Stimulated activated CD8-positive, alpha-beta memory T cell treated with anti-CD3 and anti-CD28 coated beads, Interleukin-12 subunit alpha, Interleukin-12 subunit beta, amount 100 ng/mL, for 4 hours (primary cell): ENCODE measurements at regions not wholly inside any gene's neighbourhood (a gene's known extent, or its start where the extent isn't known, plus 50 kb on each side); places are given as distances from the start of the nearest gene placed in this dataset.
"Not testable (repeated sequence)": the region's sequence is repeated elsewhere in the genome, so short reads cannot be mapped to it uniquely, and the experiment has no call there.

Experiments
- DNase-seq: peaks from one replicate; pipeline ENCODE4 v3.0.0-alpha.2; 2020; ENCODE audit warnings: low read depth

DNA sequence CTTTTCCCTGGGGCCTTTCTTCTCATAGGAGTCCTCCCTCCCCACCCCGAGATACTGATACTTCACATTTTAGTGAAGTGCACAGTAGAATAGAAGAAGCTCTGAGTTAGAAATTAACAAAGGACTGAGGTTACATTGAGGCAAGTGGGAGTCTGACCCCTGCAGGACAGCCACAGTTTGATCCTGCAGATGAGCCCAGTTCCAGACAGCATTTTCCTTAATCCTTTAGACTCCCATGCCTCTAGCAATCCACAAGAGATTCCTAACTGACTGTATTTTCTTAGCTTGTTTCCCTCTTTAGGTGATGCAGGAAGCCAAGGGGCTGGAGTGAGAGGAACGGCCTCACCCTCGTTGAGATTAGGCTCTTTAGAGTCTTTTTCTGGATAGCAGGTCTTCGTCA, 204.0 kb downstream of the CYRIA start:
- DNase-seq = no peak

DNA sequence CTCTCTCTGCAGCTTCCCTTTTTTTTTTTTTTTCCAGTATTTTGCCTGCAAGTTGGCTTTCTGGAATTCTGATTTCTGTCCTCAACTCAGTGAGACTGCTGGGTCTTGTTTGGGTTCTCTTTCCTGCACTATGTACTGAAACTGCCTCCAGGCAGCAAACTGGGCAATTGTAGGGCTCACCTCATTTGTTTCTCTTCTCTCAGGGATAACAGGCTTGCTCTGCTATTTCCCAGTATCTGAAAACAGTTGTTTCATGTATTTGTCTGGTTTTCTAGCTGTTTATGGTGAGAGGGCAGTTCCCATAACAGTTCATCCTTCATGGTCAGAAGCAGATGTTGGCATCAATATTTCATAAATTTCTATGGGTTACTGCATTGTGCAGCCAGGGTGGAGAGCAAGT, 206.0 kb downstream of the CYRIA start:
- no peak for DNase-seq

- DNase-seq = no peak
Measured at GRCh38 chr2:16454621-16455020, 211.0 kb downstream of the CYRIA start.

- DNase-seq = no peak
Measured at GRCh38 chr2:16452123-16452522, 213.5 kb downstream of the CYRIA start.

- DNase-seq = no peak
Measured at GRCh38 chr2:16446706-16447105, 218.9 kb downstream of the CYRIA start.

GRCh38 chr2:16442971-16443370, 222.7 kb downstream of the CYRIA start:
- no peak for DNase-seq

DNA sequence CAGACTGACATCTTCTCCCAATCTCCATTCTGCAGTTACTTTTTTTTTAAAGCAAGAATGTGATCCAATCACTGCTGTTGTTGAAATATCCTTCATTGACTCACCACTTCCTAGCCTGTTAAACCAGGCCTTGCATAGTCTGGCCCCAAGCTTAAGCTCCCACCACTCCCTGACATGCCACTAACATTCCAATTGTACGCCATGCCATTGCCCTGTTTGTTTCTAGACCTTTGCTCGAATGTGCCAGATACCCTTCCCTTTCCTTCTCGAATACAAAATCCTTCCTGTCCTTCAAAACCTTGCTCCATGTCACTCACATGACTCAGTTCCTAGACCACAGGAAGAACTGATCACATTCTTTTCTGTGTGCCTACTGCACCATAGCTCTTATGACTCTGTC, 224.2 kb downstream of the CYRIA start:
- DNase-seq = no peak

GRCh38 chr2:16440898-16441297, 224.7 kb downstream of the CYRIA start:
- no peak for DNase-seq

DNA sequence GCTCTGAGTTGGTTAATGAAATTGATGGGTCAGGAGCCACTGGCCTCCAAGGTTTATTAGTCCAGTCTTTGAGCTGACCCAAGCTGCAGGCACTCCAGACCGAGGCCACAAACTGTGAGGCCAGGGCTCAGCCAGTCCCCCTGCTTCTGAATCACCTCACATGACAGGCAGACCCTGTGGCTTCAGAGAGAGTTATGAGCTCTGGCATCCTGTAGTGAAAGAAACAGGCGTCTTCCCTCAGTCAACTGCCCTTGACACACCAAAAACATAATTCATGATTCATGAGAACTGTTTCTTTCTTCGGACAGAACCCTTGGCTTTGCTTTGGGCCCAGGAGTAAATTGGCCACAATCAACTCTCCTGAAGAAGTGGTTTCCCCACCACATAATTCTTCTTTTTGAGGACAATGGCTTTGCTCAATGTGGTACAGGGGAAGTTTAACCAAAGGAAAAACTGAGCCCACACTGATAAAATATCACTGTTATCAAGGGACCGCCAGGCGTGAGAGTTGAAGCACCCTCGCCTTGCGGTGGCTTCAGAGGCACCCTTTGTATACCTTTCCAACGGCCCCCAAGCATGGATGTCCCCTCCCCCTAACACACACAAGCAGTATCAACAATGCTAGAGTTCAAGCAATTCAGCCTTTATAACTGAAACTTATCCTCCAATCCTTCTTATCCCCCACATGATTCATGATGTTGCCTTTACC, 226.9 kb downstream of the CYRIA start:
- DNase-seq = no peak

GRCh38 chr2:16437189-16437588, 228.4 kb downstream of the CYRIA start:
- no peak for DNase-seq

DNA sequence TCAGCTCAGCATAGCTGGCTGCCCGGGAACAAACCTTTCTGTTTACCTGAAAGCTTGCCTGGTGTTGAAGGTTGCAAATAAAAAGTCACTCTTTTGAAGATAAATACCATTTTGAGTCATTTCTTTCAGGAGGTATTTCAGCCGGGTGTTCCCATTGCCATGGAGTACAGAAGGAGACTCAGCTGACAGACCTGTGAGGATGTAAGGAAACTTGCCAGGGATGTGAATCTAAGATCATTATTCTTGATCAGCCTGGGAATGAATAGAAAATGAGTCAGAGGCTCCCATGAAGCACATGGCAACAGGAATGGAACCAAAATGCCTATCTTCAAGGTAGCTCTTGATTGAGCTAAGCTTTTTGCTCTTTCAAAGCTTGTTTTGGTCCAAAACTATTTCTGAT, 231.2 kb downstream of the CYRIA start:
- no peak for DNase-seq

- no peak for DNase-seq
Measured at GRCh38 chr2:16430846-16431245, 234.8 kb downstream of the CYRIA start.

- DNase-seq = no peak
Measured at GRCh38 chr2:16429431-16430145, 236.0 kb downstream of the CYRIA start.

DNA sequence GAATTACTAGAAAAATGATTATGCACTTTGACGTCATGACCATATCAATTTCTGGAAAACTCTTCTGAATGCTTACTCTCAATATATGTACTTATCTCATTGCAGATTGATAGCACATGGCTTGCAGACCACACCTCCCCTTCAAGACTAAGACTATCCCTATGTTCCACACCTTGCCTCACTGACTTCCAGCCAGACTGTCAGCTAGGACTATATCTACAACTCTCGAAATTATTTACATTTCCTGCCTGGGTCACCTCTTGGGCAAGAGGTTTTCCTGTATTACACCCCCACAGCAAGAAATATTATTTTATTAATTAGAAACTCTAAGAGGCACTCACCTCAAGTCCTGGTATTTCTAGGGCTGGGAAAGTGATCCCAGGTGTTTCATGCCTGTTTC, 236.6 kb downstream of the CYRIA start:
- no peak for DNase-seq

GRCh38 chr2:16425462-16426336, 239.9 kb downstream of the CYRIA start:
- no peak for DNase-seq

DNA sequence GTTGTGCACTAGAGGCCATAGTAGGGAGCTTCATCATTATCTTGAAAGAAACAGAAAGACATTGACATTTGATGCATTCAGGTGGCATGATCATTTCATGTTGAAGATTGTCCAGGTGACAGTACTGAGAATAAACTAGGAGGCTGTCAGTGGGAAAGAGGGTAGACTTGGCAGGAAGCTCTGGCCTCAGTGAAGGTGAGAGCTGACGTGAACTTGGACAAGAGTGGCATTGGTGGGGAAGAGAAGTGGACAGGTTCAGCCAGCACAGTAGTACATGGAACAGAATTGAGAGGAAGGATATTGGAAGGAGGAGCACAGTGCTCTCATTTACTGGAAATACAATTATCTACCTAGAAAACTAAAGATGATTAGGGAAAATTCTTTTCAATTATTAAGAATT, 245.2 kb downstream of the CYRIA start:
- DNase-seq = no peak

DNA sequence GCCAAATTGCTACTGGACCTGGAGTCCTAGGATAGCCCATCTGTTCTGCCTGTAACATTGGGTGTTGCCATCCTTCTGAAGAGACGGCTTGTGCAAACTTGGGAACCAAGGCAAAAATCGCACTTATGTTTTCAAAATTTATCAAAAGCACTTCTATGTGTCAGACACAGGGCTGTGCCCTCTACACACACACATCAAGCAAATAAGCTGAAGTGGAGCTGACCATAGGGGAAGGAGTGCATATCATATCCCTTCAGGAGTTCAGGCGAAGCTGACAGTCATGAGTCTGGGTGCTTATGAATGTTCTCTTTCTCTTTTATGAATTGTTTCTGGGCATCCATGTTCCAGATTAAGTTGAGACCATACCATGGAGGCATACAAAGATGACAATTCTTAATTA, 247.9 kb downstream of the CYRIA start:
- no peak for DNase-seq

- DNase-seq = no peak
Measured at GRCh38 chr2:16416651-16417050, 249.0 kb downstream of the CYRIA start.

- not testable (repeated sequence) for DNase-seq
Measured at GRCh38 chr2:16415861-16416260, 249.8 kb downstream of the CYRIA start.

DNA sequence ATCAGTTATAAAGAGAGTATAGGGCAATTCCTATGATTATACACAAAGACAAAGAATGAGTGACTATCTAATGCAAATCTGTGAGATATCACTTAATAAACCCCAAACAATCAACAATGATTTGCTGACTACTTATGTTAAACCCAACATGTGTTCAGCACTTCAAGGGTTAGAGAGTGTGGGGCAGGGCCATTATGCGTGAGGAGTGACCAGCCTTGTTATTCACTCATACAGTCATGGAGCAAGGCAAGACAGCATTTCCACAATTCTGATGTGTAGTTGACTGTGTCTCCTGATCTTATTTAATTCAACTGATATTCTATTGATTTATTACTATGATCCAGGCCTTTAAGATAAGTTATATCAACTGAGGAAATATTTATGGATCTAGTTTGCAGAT, 251.7 kb downstream of the CYRIA start:
- DNase-seq = no peak

DNA sequence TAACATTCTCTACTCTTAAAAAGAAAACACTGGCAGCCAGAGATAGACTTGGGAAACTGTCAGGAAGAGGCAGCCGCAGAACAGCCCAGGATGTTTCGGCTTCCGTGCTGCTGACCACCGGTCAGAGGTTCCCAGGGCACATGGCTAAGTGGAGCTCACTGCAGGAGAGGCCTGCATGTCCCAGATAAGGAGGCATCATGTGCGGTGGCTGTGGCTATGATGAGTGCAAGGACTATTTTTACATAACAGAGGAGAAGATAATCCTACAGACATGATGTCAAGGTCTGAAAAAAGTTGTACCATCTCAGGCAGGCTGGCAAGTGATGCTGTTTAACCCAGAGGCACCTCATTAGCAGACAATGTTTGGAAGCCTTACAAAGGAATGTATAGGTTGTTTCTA, 252.3 kb downstream of the CYRIA start:
- DNase-seq = no peak

DNA sequence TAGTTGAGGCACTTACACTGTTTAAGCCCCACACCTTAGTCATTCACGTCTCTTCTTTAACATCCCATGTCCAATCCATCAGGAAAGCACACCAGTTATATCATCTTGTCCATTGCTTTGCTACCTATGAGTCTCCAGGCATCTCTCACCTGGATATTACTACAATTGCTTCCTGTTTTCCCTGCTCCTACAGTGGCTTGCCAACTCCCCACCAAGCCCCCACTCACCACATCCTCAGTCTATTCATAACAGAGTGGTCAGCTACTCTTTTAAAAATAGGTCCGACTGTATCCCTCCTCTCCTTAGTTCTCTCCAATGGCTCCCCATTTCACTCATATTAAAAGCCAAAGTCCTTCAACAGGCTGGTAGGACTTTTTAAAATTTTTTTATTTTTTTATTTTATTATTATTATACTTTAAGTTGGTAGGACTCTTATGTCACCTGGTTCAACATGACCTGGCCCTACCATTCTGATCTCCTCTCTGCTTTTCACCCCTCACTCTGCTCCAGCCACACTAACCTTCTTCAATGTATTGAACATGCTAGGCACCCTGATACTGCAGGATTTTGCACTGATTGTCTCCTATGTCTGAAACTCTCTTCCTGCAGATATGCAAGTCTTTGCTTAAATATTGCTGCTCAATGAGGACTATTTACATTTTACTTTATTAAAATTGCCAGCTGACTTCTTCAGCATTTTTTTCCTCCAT, 253.2 kb downstream of the CYRIA start:
- no peak for DNase-seq
